Activated CD8-positive, alpha-beta T cell treated with anti-CD3 and anti-CD28 coated beads for 36 hours (primary cell): ENCODE measurements at regions not wholly inside any gene's neighbourhood (a gene's known extent, or its start where the extent isn't known, plus 50 kb on each side); places are given as distances from the start of the nearest gene placed in this dataset.

Experiments
- ATAC-seq: fragments of 200-7000 bp; cut with Tn5 transposase; one replicate; pipeline ENCODE4 v1.10.0; 2021; ENCODE audit warnings: mild to moderate bottlenecking, moderate library complexity
- CTCF ChIA-PET: fragments of 350-600 bp; sonication (Branson Sonifier 250); formaldehyde crosslinking; loops from one replicate; lab custom pipeline; 2021; ENCODE audit warnings: antibody characterized with exemption; lab: Charles Lee
- POLR2A ChIA-PET: fragments of 350-600 bp; sonication (Branson Sonifier 250); formaldehyde crosslinking; loops from one replicate; lab custom pipeline; 2021; ENCODE audit warnings: antibody characterized with exemption; lab: Charles Lee
- DNase-seq: peaks from one replicate; pipeline ENCODE4 v3.0.0-alpha.2; 2020
- H3K27ac Mint-ChIP-seq: one replicate; pipeline ENCODE4 v1.8.0; 2021; ENCODE audit warnings: mild to moderate bottlenecking, mixed read lengths
- H3K27me3 Mint-ChIP-seq: one replicate; pipeline ENCODE4 v1.8.0; 2021; ENCODE audit warnings: mixed read lengths
- H3K36me3 Mint-ChIP-seq: one replicate; pipeline ENCODE4 v1.8.0; 2021; ENCODE audit warnings: low read depth, mixed read lengths
- H3K4me1 Mint-ChIP-seq: one replicate; pipeline ENCODE4 v1.8.0; 2021; ENCODE audit warnings: low read depth, mixed read lengths
- H3K4me3 Mint-ChIP-seq: one replicate; pipeline ENCODE4 v1.8.0; 2021; ENCODE audit warnings: mild to moderate bottlenecking, moderate library complexity, mixed read lengths
- H3K9me3 Mint-ChIP-seq: one replicate; pipeline ENCODE4 v1.8.0; 2021; ENCODE audit warnings: mixed read lengths
- intact Hi-C: fragments of 100-400 bp; cut with micrococcal nuclease; formaldehyde crosslinking; loops from one replicate; pipeline ENCODE4 v1.10.0; 2022
- TF ChIP-seq, protein P1 (sequence below): fragments of 200-600 bp; IDR thresholded peaks from one replicate; pipeline ENCODE4 v1.8.0; 2022; ENCODE audit warnings: antibody characterized with exemption, mild to moderate bottlenecking

DNA sequence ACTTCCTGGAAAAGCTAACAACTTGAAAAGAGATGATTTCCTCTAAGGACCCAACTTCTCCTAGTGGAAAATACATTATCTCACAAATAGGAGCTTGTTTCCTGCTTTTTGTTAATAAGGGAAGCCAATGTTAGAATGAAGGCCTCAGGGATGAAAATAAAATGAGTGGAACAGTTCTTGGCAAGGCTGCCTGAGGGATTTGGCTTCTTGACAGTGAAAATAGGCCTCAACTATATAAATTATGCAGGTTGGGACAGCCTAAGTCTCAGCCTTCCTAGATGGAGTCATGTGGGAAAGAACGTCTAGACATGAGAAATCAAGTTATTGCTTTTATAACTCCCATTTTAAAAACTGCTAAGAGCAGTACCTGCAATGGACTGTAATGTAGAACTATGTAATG, 92.8 kb upstream of the FIBIN start:
- H3K4me1 Mint-ChIP-seq: no peaks in the 10 kb centered on the region
- H3K4me3 Mint-ChIP-seq: no peak overlapping the region
- H3K9me3 Mint-ChIP-seq: no peaks in the 10 kb centered on the region
- no peaks in the 10 kb centered on the region for H3K27me3 Mint-ChIP-seq
- H3K27ac Mint-ChIP-seq: no peak overlapping the region
- H3K36me3 Mint-ChIP-seq: no peaks in the 10 kb centered on the region
- TF ChIP-seq, protein P1, sequence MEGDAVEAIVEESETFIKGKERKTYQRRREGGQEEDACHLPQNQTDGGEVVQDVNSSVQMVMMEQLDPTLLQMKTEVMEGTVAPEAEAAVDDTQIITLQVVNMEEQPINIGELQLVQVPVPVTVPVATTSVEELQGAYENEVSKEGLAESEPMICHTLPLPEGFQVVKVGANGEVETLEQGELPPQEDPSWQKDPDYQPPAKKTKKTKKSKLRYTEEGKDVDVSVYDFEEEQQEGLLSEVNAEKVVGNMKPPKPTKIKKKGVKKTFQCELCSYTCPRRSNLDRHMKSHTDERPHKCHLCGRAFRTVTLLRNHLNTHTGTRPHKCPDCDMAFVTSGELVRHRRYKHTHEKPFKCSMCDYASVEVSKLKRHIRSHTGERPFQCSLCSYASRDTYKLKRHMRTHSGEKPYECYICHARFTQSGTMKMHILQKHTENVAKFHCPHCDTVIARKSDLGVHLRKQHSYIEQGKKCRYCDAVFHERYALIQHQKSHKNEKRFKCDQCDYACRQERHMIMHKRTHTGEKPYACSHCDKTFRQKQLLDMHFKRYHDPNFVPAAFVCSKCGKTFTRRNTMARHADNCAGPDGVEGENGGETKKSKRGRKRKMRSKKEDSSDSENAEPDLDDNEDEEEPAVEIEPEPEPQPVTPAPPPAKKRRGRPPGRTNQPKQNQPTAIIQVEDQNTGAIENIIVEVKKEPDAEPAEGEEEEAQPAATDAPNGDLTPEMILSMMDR: no peak
- intact Hi-C loops: no loop called here
- DNase-seq: no peak
- CTCF ChIA-PET: no interaction called here
- ATAC-seq: no peak
- POLR2A ChIA-PET: no interaction called here

- Mint-ChIP-seq H3K9me3 (no peaks in the 10 kb centered on the region), H3K36me3 (no peaks in the 10 kb centered on the region), H3K4me3 (no peak overlapping the region), H3K4me1 (no peaks in the 10 kb centered on the region), H3K27me3 (no peaks in the 10 kb centered on the region), H3K27ac (no peak overlapping the region)
- POLR2A ChIA-PET: no interaction called here
- CTCF ChIA-PET: interaction anchor here (0.9 kb wide), 1 partner anchor 44 kb away, joined by 3 read pairs; no protein-coding TSS in a partner anchor
- intact Hi-C loops: no loop called here
- TF ChIP-seq, protein P1: no peak
- DNase-seq: no peak
- ATAC-seq: no peak
Observed at GRCh38 chr11:26904132-26904531, 89.8 kb upstream of the FIBIN start.

DNA sequence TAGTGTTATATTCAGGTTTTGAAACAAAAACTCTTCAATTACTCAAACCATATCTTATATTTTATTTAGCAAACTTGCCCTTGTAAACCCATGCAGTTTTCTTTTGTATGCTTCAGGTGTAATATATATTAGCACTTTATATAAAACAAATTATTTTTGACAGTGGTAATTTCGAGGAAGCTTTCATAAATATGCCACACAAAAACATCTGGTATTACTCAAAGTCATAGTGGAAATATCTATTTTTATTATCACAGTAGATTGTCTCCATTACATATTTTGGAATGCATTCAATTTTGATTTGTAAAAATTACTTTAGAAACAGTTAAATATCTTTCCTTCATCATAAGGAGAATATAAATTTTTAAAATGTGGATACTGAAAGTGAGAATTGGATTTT, 89.1 kb upstream of the FIBIN start:
- H3K4me1 Mint-ChIP-seq: no peaks in the 10 kb centered on the region
- no peaks in the 10 kb centered on the region for H3K9me3 Mint-ChIP-seq
- H3K27me3 Mint-ChIP-seq: no peaks in the 10 kb centered on the region
- TF ChIP-seq, protein P1: no peak
- no peak overlapping the region for H3K27ac Mint-ChIP-seq
- DNase-seq (no peak), ATAC-seq (no peak)
- intact Hi-C loops: no loop called here
- no peaks in the 10 kb centered on the region for H3K36me3 Mint-ChIP-seq
- no peak overlapping the region for H3K4me3 Mint-ChIP-seq
- CTCF ChIA-PET: interaction anchor here (0.9 kb wide), 1 partner anchor 43 kb away, joined by 3 read pairs; no protein-coding TSS in a partner anchor
- POLR2A ChIA-PET: no interaction called here

DNA sequence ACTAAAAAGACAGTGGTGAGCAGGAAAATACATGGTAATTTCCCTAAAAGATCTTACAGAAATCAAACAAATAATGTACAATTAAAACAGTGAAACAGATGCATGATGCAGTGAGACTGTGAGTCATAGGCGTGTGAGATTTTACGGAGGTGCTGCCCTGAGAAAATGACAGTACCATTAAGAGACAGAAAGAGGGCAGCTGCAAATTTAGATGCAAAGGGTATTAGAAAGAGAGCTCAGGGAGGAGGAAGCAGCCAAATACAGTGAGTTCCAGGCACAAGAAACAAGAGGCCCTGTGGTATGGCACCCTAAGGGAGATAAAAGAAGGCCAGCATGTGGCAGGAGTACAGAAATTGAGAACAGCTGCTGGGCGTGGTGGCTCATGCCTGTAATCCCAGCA, 88.5 kb upstream of the FIBIN start:
- no peak for DNase-seq
- Mint-ChIP-seq H3K27me3 (no peaks in the 10 kb centered on the region), H3K9me3 (no peaks in the 10 kb centered on the region), H3K4me1 (no peaks in the 10 kb centered on the region), H3K36me3 (no peaks in the 10 kb centered on the region), H3K27ac (no peak overlapping the region), H3K4me3 (no peak overlapping the region)
- intact Hi-C loops: no loop called here
- ChIA-PET POLR2A (no interaction called here), CTCF (no interaction called here)
- ATAC-seq: no peak
- TF ChIP-seq, protein P1: no peak

GRCh38 chr11:26909515-26909914, 84.4 kb upstream of the FIBIN start:
- Mint-ChIP-seq H3K36me3 (no peaks in the 10 kb centered on the region), H3K4me1 (no peaks in the 10 kb centered on the region), H3K27me3 (no peaks in the 10 kb centered on the region), H3K9me3 (no peaks in the 10 kb centered on the region), H3K4me3 (no peak overlapping the region), H3K27ac (no peak overlapping the region)
- ChIA-PET POLR2A (no interaction called here), CTCF (interaction anchor here (1.3 kb wide), 1 partner anchor 19 kb away, joined by 4 read pairs; no protein-coding TSS in a partner anchor)
- ATAC-seq: no peak
- TF ChIP-seq, protein P1: no peak
- no peak for DNase-seq
- intact Hi-C loops: no loop called here
